RWPE2 (cell line): ENCODE measurements at regions not wholly inside any gene's neighbourhood (a gene's known extent, or its start where the extent isn't known, plus 50 kb on each side); places are given as distances from the start of the nearest gene placed in this dataset.

Experiments used
- ATAC-seq: fragments of 200-7000 bp; cut with Tn5 transposase; 3 replicates; pipeline ENCODE4 v1.9.1; 2021; ENCODE audit warnings: low read depth
- DNase-seq: peaks from one replicate; pipeline ENCODE4 v3.0.0-alpha.2; 2020; ENCODE audit warnings: low spot score
- H3K27ac ChIP-seq: fragments of 450-650 bp; 2 replicates; pipeline ENCODE4 v1.5.1; 2017; ENCODE audit warnings: mild to moderate bottlenecking; ENCODE audit not compliant: poor library complexity, severe bottlenecking
- H3K27me3 ChIP-seq: fragments of 250-450 bp; sonication (Bioruptor Pico); 2 replicates; pipeline ENCODE4 v1.5.1; 2021; ENCODE audit warnings: mild to moderate bottlenecking, moderate library complexity; ENCODE audit not compliant: insufficient read depth, poor library complexity, severe bottlenecking
- H3K36me3 ChIP-seq: fragments of 250-450 bp; sonication (Bioruptor Pico); 2 replicates; pipeline ENCODE4 v1.5.1; 2020; ENCODE audit warnings: low read depth, mild to moderate bottlenecking, moderate library complexity
- H3K4me1 ChIP-seq: fragments of 250-450 bp; sonication (Bioruptor Pico); 2 replicates; pipeline ENCODE4 v1.5.1; 2021; ENCODE audit warnings: mild to moderate bottlenecking, moderate library complexity; ENCODE audit not compliant: insufficient read depth, poor library complexity, severe bottlenecking
- H3K4me3 ChIP-seq: fragments of 250-450 bp; sonication (Bioruptor Pico); 2 replicates; pipeline ENCODE4 v1.5.1; 2021; ENCODE audit warnings: mild to moderate bottlenecking, moderate library complexity; ENCODE audit not compliant: severe bottlenecking
- H3K9me3 ChIP-seq: fragments of 250-450 bp; sonication (Bioruptor Pico); 2 replicates; pipeline ENCODE4 v1.5.1; 2021; ENCODE audit warnings: mild to moderate bottlenecking, moderate library complexity; ENCODE audit not compliant: severe bottlenecking
- TF ChIP-seq, protein P1 (sequence below): fragments of 450-650 bp; IDR thresholded peaks from one replicate; pipeline ENCODE4 v1.5.1; 2017; ENCODE audit warnings: mild to moderate bottlenecking, moderate library complexity; ENCODE audit not compliant: poor library complexity, severe bottlenecking

DNA sequence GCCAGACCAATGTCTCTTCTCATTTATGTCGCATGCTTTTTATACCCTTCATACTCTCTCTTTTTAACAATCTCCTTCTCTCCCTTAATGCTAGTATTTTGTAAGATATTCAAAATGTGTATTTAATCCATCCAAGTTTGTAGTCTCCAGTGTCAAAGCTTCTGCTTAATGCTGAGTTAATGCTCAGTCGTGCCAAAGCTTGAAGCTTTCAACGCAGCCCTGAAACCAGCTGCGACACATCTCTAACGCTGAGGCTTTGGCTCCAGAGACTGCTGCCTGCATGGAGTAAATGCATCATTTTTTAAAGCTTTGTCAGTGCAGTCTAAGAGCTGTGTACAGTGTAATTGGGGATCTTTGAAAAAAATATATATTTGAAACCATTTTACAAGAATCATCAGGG is 2108.8 kb upstream of the PIK3C3 start:
- Histone ChIP-seq H3K27ac (no peak overlapping the region), H3K27me3 (no peaks in the 10 kb centered on the region), H3K36me3 (no peaks in the 10 kb centered on the region), H3K4me3 (no peak overlapping the region), H3K4me1 (no peaks in the 10 kb centered on the region), H3K9me3 (no peaks in the 10 kb centered on the region)
- ATAC-seq (no peak), DNase-seq (no peak)
- TF ChIP-seq, protein P1, sequence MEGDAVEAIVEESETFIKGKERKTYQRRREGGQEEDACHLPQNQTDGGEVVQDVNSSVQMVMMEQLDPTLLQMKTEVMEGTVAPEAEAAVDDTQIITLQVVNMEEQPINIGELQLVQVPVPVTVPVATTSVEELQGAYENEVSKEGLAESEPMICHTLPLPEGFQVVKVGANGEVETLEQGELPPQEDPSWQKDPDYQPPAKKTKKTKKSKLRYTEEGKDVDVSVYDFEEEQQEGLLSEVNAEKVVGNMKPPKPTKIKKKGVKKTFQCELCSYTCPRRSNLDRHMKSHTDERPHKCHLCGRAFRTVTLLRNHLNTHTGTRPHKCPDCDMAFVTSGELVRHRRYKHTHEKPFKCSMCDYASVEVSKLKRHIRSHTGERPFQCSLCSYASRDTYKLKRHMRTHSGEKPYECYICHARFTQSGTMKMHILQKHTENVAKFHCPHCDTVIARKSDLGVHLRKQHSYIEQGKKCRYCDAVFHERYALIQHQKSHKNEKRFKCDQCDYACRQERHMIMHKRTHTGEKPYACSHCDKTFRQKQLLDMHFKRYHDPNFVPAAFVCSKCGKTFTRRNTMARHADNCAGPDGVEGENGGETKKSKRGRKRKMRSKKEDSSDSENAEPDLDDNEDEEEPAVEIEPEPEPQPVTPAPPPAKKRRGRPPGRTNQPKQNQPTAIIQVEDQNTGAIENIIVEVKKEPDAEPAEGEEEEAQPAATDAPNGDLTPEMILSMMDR, result no peak

DNA sequence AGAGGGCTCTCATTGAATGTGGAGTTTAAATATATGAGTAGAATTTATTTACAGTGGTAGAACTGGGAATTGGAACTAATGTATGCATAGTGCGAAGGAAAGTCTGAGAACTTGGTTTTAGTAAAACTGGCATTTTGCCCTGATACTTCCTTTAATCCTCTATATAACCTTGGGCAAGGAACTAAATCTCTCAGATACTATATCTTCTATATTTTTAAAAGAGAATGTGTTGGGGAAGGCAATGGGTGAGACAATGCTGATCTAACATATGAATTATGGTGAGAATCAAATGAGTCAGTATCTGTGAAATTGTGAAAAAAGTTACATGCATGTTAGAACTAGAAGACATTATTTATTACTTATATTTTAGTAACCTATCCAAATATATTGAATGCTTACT is 2109.4 kb upstream of the PIK3C3 start:
- H3K27ac ChIP-seq, result no peak overlapping the region
- TF ChIP-seq, protein P1, result no peak
- ATAC-seq, result no peak

DNA sequence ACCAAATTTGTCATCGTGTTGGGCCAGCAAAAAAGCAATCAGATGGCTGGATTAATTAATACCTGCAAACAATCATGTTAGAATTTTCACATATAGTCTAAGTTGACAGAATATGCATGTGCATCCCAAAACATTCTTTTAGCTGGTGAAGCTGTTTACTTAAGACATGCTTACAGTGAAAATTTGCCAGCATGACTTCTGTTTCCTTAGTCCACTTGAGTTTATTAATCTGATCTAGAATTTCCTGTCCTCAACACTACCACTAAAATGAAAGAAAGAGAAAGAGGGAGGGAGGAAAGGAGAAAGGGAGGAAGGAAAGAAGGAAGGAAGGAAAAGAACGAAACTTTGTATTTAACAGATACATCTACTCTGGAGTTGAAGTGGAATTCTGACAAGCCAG is 2109.9 kb upstream of the PIK3C3 start:
- Histone ChIP-seq H3K4me3 (no peak overlapping the region), H3K9me3 (no peaks in the 10 kb centered on the region), H3K36me3 (no peaks in the 10 kb centered on the region), H3K27ac (no peak overlapping the region), H3K27me3 (no peaks in the 10 kb centered on the region), H3K4me1 (peaks cover 6% of the 10 kb centered on the region)
- no peak for DNase-seq
- ATAC-seq, result no peak
- TF ChIP-seq, protein P1, result no peak

More for the DNA sequence above, 2109.4 kb upstream of the PIK3C3 start:
- Histone ChIP-seq H3K4me1 (peaks cover under 1% of the 10 kb centered on the region), H3K36me3 (no peaks in the 10 kb centered on the region), H3K4me3 (no peak overlapping the region), H3K9me3 (no peaks in the 10 kb centered on the region), H3K27me3 (no peaks in the 10 kb centered on the region)
- no peak for DNase-seq

DNA sequence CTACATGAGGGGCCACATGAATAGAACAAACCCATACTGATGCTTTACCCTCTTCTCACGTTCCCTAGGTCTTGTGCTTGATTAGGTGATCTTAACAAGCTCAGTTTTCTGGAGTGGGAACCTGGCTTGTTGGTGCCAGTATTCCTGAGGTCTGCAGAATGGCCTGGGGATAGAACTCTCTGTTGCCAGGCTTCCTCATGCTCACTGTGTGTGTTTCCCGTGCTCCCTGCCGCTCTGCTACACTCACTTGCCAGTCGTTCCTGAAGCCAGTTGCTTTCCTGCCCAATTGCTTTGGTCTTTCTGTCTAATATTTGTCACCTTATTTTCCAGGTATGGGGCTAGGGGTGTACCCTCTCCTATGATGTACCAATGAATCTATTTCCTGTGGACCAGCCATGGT is 2111.5 kb upstream of the PIK3C3 start:
- no peak for ATAC-seq
- Histone ChIP-seq H3K36me3 (no peaks in the 10 kb centered on the region), H3K4me3 (no peak overlapping the region), H3K27ac (no peak overlapping the region), H3K27me3 (no peaks in the 10 kb centered on the region), H3K9me3 (no peaks in the 10 kb centered on the region), H3K4me1 (peaks cover 9% of the 10 kb centered on the region)
- TF ChIP-seq, protein P1, result no peak
- DNase-seq, result no peak

DNA sequence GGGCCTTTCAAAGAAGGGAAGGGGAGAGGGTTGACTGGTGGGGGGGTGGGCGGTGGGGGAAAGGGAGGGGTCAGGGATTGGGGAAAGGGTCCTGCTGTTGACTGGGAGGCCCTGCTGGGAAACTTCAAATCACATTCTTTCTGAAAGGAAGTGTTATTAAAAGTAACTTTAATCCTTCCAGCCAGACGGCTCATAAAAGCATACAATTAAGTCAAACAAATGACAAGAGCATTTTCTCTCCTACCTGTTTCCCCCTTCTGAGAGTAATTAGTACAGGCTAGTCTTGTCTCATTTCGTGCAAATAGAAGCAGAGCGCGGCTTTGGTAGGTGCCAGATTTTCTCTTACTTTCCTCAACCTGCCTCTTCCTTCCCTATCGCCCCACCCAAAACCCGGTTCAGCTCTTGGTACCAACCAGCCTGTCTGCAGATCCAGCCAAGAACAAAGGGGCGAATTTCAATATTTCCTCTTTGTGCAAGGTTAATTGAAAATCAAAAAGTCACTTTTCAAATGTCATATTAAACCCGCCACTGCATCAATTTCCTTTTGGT is 2112.6 kb upstream of the PIK3C3 start:
- Histone ChIP-seq H3K4me3 (no peak overlapping the region), H3K36me3 (no peaks in the 10 kb centered on the region), H3K4me1 (peaks cover 9% of the 10 kb centered on the region), H3K9me3 (no peaks in the 10 kb centered on the region), H3K27ac (no peak overlapping the region), H3K27me3 (no peaks in the 10 kb centered on the region)
- TF ChIP-seq, protein P1, result no peak
- DNase-seq (no peak), ATAC-seq (no peak)
